ENCODE measurements at regions not wholly inside any gene's neighbourhood (a gene's known extent, or its start where the extent isn't known, plus 50 kb on each side); places are given as distances from the start of the nearest gene placed in this dataset.
A peak's percentile ranks its signal among the peaks of the same experiment; 100 is the strongest.
"Not testable (repeated sequence)": the region's sequence is repeated elsewhere in the genome, so short reads cannot be mapped to it uniquely, and the experiment has no call there.

GRCh38 chr4:77505958-77506319, 99.7 kb upstream of the CXCL13 start:
- no peak for DNase-seq
- peaks cover 0 to 2% of the 10 kb centered on the region in 2 donors for H3K27me3 Mint-ChIP-seq
- CTCF ChIA-PET, result no interaction called here

GRCh38 chr4:77510367-77510766, 95.3 kb upstream of the CXCL13 start:
- Histone ChIP-seq H3K27me3 (ENCODE audit: insufficient read depth, low read length, poor library complexity, severe bottlenecking) (no peaks in the 10 kb centered on the region), H3K4me3 (ENCODE audit: low read length) (no peak overlapping the region), H3K27ac (ENCODE audit: low read depth, low read length) (no peak overlapping the region), H3K9me3 (ENCODE audit: low read length) (no peaks in the 10 kb centered on the region), H3K4me1 (ENCODE audit: insufficient read depth, low read length) (no peaks in the 10 kb centered on the region), H3K36me3 (ENCODE audit: insufficient read depth, low read length) (no peaks in the 10 kb centered on the region)
- Mint-ChIP-seq H3K36me3 (no peaks in the 10 kb centered on the region), H3K27ac (no peak overlapping the region), H3K27me3 (peaks cover 0 to 2% of the 10 kb centered on the region in 2 donors), H3K9me3 (no peaks in the 10 kb centered on the region), H3K4me1 (no peaks in the 10 kb centered on the region), H3K4me3 (no peak overlapping the region)
- POLR2A ChIA-PET, result no interaction called here
- no peak for DNase-seq
- CTCF ChIA-PET, result no interaction called here

More at GRCh38 chr4:77505958-77506319, 99.7 kb upstream of the CXCL13 start:
- H3K4me1 Mint-ChIP-seq, result no peaks in the 10 kb centered on the region
- no peak overlapping the region for H3K27ac Mint-ChIP-seq
- H3K4me3 Mint-ChIP-seq, result no peak overlapping the region
- H3K27me3 ChIP-seq (ENCODE audit: insufficient read depth, low read length, poor library complexity, severe bottlenecking), result no peaks in the 10 kb centered on the region
- H3K36me3 Mint-ChIP-seq, result no peaks in the 10 kb centered on the region
- no peaks in the 10 kb centered on the region for H3K36me3 ChIP-seq (ENCODE audit: insufficient read depth, low read length)
- H3K9me3 Mint-ChIP-seq, result no peaks in the 10 kb centered on the region
- H3K27ac ChIP-seq (ENCODE audit: low read depth, low read length), result no peak overlapping the region
- no peak overlapping the region for H3K4me3 ChIP-seq (ENCODE audit: low read length)
- H3K4me1 ChIP-seq (ENCODE audit: insufficient read depth, low read length), result no peaks in the 10 kb centered on the region
- no peaks in the 10 kb centered on the region for H3K9me3 ChIP-seq (ENCODE audit: low read length)
- POLR2A ChIA-PET, result no interaction called here

GRCh38 chr4:77525538-77525937, 80.1 kb upstream of the CXCL13 start:
- H3K4me1 Mint-ChIP-seq, result no peaks in the 10 kb centered on the region
- no peak overlapping the region for H3K27ac Mint-ChIP-seq
- no peak overlapping the region for H3K4me3 ChIP-seq (ENCODE audit: low read length)
- H3K27ac ChIP-seq (ENCODE audit: low read depth, low read length), result no peak overlapping the region
- ChIA-PET POLR2A (no interaction called here), CTCF (no interaction called here)
- no peaks in the 10 kb centered on the region for H3K9me3 ChIP-seq (ENCODE audit: low read length)
- H3K4me3 Mint-ChIP-seq, result no peak overlapping the region
- H3K27me3 ChIP-seq (ENCODE audit: insufficient read depth, low read length, poor library complexity, severe bottlenecking), result no peaks in the 10 kb centered on the region
- no peaks in the 10 kb centered on the region for H3K36me3 ChIP-seq (ENCODE audit: insufficient read depth, low read length)
- no peaks in the 10 kb centered on the region for H3K4me1 ChIP-seq (ENCODE audit: insufficient read depth, low read length)
- H3K9me3 Mint-ChIP-seq, result peaks cover 0 to 7% (median 2%) of the 10 kb centered on the region in 5 donors
- DNase-seq, result no peak
- H3K36me3 Mint-ChIP-seq, result no peaks in the 10 kb centered on the region
- peaks cover 15 to 34% of the 10 kb centered on the region in 2 donors for H3K27me3 Mint-ChIP-seq

- H3K9me3 Mint-ChIP-seq; H3K4me3 ChIP-seq (ENCODE audit: low read length); H3K27ac ChIP-seq (ENCODE audit: low read depth, low read length); H3K27me3 ChIP-seq (ENCODE audit: insufficient read depth, low read length, poor library complexity, severe bottlenecking); H3K9me3 ChIP-seq (ENCODE audit: low read length); DNase-seq; H3K4me1 ChIP-seq (ENCODE audit: insufficient read depth, low read length); CTCF ChIA-PET; H3K4me3 Mint-ChIP-seq; H3K4me1 Mint-ChIP-seq; H3K36me3 ChIP-seq (ENCODE audit: insufficient read depth, low read length); H3K36me3 Mint-ChIP-seq; POLR2A ChIA-PET; H3K27ac Mint-ChIP-seq: not testable (repeated sequence)
- peaks cover 10 to 23% of the 10 kb centered on the region in 2 donors for H3K27me3 Mint-ChIP-seq
Observed at GRCh38 chr4:77527900-77528299, 77.7 kb upstream of the CXCL13 start.

- no peak overlapping the region for H3K27ac ChIP-seq (ENCODE audit: low read depth, low read length)
- H3K27me3 ChIP-seq (ENCODE audit: insufficient read depth, low read length, poor library complexity, severe bottlenecking), result no peaks in the 10 kb centered on the region
- H3K36me3 Mint-ChIP-seq, result peaks cover 0 to 2% (median 0%) of the 10 kb centered on the region in 3 donors
- H3K9me3 ChIP-seq (ENCODE audit: low read length), result no peaks in the 10 kb centered on the region
- DNase-seq, result no peak
- H3K27ac Mint-ChIP-seq, result peak overlapping the region in 1 of 8 donors; percentile 30
- peaks cover 0 to 9% (median 6%) of the 10 kb centered on the region in 5 donors for H3K9me3 Mint-ChIP-seq
- peak overlapping the region in 1 of 7 donors; percentile 32 for H3K4me3 Mint-ChIP-seq
- no peaks in the 10 kb centered on the region for H3K4me1 ChIP-seq (ENCODE audit: insufficient read depth, low read length)
- H3K4me1 Mint-ChIP-seq, result peaks cover 3 to 9% (median 8%) of the 10 kb centered on the region in 3 donors
- CTCF ChIA-PET, result no interaction called here
- POLR2A ChIA-PET, result no interaction called here
- no peak overlapping the region for H3K4me3 ChIP-seq (ENCODE audit: low read length)
- peaks cover 6 to 22% of the 10 kb centered on the region in 2 donors for H3K27me3 Mint-ChIP-seq
- H3K36me3 ChIP-seq (ENCODE audit: insufficient read depth, low read length), result no peaks in the 10 kb centered on the region
Observed at GRCh38 chr4:77538144-77538543, 67.5 kb upstream of the CXCL13 start.

GRCh38 chr4:77538574-77539157, 67.0 kb upstream of the CXCL13 start:
- no peak overlapping the region for H3K4me3 Mint-ChIP-seq
- peaks cover 0 to 9% (median 6%) of the 10 kb centered on the region in 5 donors for H3K9me3 Mint-ChIP-seq
- Histone ChIP-seq H3K9me3 (ENCODE audit: low read length) (no peaks in the 10 kb centered on the region), H3K4me1 (ENCODE audit: insufficient read depth, low read length) (no peaks in the 10 kb centered on the region), H3K27ac (ENCODE audit: low read depth, low read length) (no peak overlapping the region), H3K36me3 (ENCODE audit: insufficient read depth, low read length) (no peaks in the 10 kb centered on the region), H3K27me3 (ENCODE audit: insufficient read depth, low read length, poor library complexity, severe bottlenecking) (no peaks in the 10 kb centered on the region), H3K4me3 (ENCODE audit: low read length) (no peak overlapping the region)
- DNase-seq, result no peak
- peaks cover 3 to 9% (median 8%) of the 10 kb centered on the region in 3 donors for H3K4me1 Mint-ChIP-seq
- CTCF ChIA-PET, result no interaction called here
- H3K27me3 Mint-ChIP-seq, result peaks cover 6 to 25% of the 10 kb centered on the region in 2 donors
- POLR2A ChIA-PET, result no interaction called here
- H3K27ac Mint-ChIP-seq, result peak overlapping the region in 1 of 8 donors; percentile 30
- H3K36me3 Mint-ChIP-seq, result peaks cover 0 to 2% (median 0%) of the 10 kb centered on the region in 3 donors
